Panc1 (cell line): ENCODE measurements at regions not wholly inside any gene's neighbourhood (a gene's known extent, or its start where the extent isn't known, plus 50 kb on each side); places are given as distances from the start of the nearest gene placed in this dataset.

Experiments
- POLR2AphosphoS5 ChIP-seq: IDR thresholded peaks from 2 replicates; pipeline ENCODE4 v1.6.1; 2012; ENCODE audit warnings: mild to moderate bottlenecking, low read depth, low read length, moderate library complexity
- TF ChIP-seq, protein P1 (sequence below), 2 experiments: IDR thresholded peaks; 2 replicates each; pipeline ENCODE4 v1.6.1; 2011 to 2012; ENCODE audit warnings: low read depth in 2 of 2, control low read depth in 1 of 2, low read length in 1 of 2, mild to moderate bottlenecking in 1 of 2, moderate library complexity in 1 of 2; ENCODE audit not compliant: insufficient read depth in 1 of 2

DNA sequence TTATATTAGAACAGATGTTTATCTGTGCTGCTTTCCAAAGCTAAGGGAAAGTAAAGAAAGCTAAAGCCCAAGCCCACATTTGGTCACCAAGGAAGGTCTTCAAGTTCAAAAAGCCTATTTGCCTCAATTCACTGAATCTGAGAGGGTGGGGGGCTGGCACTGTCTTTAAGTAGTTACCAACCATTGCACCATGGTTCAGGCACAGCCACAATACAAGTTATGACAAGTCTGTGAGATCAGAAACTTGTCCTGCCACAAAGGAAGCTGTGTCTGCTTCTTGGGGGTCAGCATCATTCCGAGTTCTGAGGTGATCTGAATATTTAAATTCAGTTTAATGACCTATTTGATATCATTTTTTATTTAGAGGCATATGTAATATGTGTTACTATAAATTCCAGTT lies 78.3 kb upstream of the OPRM1 start:
- no peak for TF ChIP-seq POLR2AphosphoS5
- TF ChIP-seq, protein P1, sequence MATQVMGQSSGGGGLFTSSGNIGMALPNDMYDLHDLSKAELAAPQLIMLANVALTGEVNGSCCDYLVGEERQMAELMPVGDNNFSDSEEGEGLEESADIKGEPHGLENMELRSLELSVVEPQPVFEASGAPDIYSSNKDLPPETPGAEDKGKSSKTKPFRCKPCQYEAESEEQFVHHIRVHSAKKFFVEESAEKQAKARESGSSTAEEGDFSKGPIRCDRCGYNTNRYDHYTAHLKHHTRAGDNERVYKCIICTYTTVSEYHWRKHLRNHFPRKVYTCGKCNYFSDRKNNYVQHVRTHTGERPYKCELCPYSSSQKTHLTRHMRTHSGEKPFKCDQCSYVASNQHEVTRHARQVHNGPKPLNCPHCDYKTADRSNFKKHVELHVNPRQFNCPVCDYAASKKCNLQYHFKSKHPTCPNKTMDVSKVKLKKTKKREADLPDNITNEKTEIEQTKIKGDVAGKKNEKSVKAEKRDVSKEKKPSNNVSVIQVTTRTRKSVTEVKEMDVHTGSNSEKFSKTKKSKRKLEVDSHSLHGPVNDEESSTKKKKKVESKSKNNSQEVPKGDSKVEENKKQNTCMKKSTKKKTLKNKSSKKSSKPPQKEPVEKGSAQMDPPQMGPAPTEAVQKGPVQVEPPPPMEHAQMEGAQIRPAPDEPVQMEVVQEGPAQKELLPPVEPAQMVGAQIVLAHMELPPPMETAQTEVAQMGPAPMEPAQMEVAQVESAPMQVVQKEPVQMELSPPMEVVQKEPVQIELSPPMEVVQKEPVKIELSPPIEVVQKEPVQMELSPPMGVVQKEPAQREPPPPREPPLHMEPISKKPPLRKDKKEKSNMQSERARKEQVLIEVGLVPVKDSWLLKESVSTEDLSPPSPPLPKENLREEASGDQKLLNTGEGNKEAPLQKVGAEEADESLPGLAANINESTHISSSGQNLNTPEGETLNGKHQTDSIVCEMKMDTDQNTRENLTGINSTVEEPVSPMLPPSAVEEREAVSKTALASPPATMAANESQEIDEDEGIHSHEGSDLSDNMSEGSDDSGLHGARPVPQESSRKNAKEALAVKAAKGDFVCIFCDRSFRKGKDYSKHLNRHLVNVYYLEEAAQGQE (IDR thresholded peaks at IDR 0.05; ENCODE audit: insufficient read depth in 1 of 2, low read depth in 2 of 2, low read length in 1 of 2): no peak
